GM23338 (cell line): ENCODE measurements at regions not wholly inside any gene's neighbourhood (a gene's known extent, or its start where the extent isn't known, plus 50 kb on each side); places are given as distances from the start of the nearest gene placed in this dataset.

Experiments
- ATAC-seq: fragments of 200-7000 bp; cut with Tn5 transposase; 3 replicates; pipeline ENCODE4 v1.9.1; 2020
- DNase-seq: peaks from one replicate; pipeline ENCODE4 v3.0.0-alpha.2; 2015; ENCODE audit warnings: low spot score
- H2AFZ ChIP-seq: fragments of 200-600 bp; sonication (generic); 2 replicates; pipeline ENCODE4 v1.8.0; 2016; ENCODE audit warnings: antibody characterized with exemption, mild to moderate bottlenecking, moderate library complexity
- H3F3A ChIP-seq: fragments of 200-600 bp; sonication (generic); replicated peaks from 2 replicates; pipeline ENCODE4 v1.8.0; 2017; ENCODE audit warnings: antibody characterized with exemption, mixed run types, low read depth
- H3K27ac ChIP-seq: fragments of 200-600 bp; sonication (generic); 2 replicates; pipeline ENCODE4 v1.6.1; 2016; ENCODE audit warnings: low read depth
- H3K27me3 ChIP-seq: fragments of 200-600 bp; sonication (generic); 2 replicates; pipeline ENCODE4 v1.8.0; 2016; ENCODE audit warnings: mild to moderate bottlenecking, mixed run types, moderate library complexity; ENCODE audit not compliant: insufficient read depth
- H3K36me3 ChIP-seq: fragments of 200-600 bp; sonication (generic); 2 replicates; pipeline ENCODE4 v1.8.0; 2016; ENCODE audit warnings: mild to moderate bottlenecking; ENCODE audit not compliant: insufficient read depth
- H3K4me1 ChIP-seq: fragments of 200-600 bp; sonication (generic); 2 replicates; pipeline ENCODE4 v1.8.0; 2016; ENCODE audit warnings: mild to moderate bottlenecking, moderate library complexity; ENCODE audit not compliant: insufficient read depth
- H3K4me2 ChIP-seq: fragments of 200-600 bp; sonication (generic); 2 replicates; pipeline ENCODE4 v1.7.1; 2017; ENCODE audit warnings: mixed run types
- H3K4me3 ChIP-seq: fragments of 200-600 bp; sonication (generic); 2 replicates; pipeline ENCODE4 v1.6.1; 2016; ENCODE audit warnings: mixed run types
- H3K79me2 ChIP-seq: fragments of 200-600 bp; sonication (generic); replicated peaks from 2 replicates; pipeline ENCODE4 v1.8.0; 2017; ENCODE audit warnings: mild to moderate bottlenecking; ENCODE audit not compliant: insufficient read depth
- H3K9me2 ChIP-seq: fragments of 200-600 bp; sonication (generic); 2 replicates; pipeline ENCODE4 v1.8.0; 2017; ENCODE audit not compliant: insufficient read depth
- H4K20me1 ChIP-seq: fragments of 200-600 bp; sonication (generic); replicated peaks from 2 replicates; pipeline ENCODE4 v1.8.0; 2017; ENCODE audit warnings: mild to moderate bottlenecking; ENCODE audit not compliant: insufficient read depth
- H3K27ac Mint-ChIP-seq: 2 replicates; pipeline ENCODE4 v1.8.0; 2020; ENCODE audit warnings: inconsistent platforms, mild to moderate bottlenecking, moderate library complexity, mixed read lengths
- H3K27me3 Mint-ChIP-seq: 3 replicates; pipeline ENCODE4 v1.8.0; 2022; ENCODE audit warnings: low read depth, mild to moderate bottlenecking, moderate library complexity, mixed read lengths, inconsistent platforms; ENCODE audit not compliant: insufficient read depth, poor library complexity
- H3K36me3 Mint-ChIP-seq: 3 replicates; pipeline ENCODE4 v1.8.0; 2021; ENCODE audit warnings: low read depth, mild to moderate bottlenecking, inconsistent platforms, moderate library complexity, mixed read lengths
- H3K4me1 Mint-ChIP-seq: 3 replicates; pipeline ENCODE4 v1.8.0; 2020; ENCODE audit warnings: mild to moderate bottlenecking, inconsistent platforms, mixed read lengths
- H3K4me3 Mint-ChIP-seq: 3 replicates; pipeline ENCODE4 v1.8.0; 2021; ENCODE audit warnings: moderate library complexity, mild to moderate bottlenecking, inconsistent platforms, mixed read lengths
- H3K9me3 Mint-ChIP-seq: 3 replicates; pipeline ENCODE4 v1.8.0; 2020; ENCODE audit warnings: moderate library complexity, mild to moderate bottlenecking, inconsistent platforms, mixed read lengths
- CREB1 ChIP-seq: fragments of 250-450 bp; sonication (Bioruptor Pico); IDR thresholded peaks from 2 replicates; pipeline ENCODE4 v1.5.0; 2020; ENCODE audit warnings: low read depth, mild to moderate bottlenecking, moderate library complexity
- EZH2 ChIP-seq: fragments of 200-600 bp; sonication (generic); IDR thresholded peaks from one replicate; pipeline ENCODE4 v1.8.0; 2017; ENCODE audit warnings: antibody characterized with exemption, mild to moderate bottlenecking, low read depth; ENCODE audit not compliant: unreplicated experiment
- EZH2phosphoT487 ChIP-seq: fragments of 200-600 bp; sonication (generic); IDR thresholded peaks from one replicate; pipeline ENCODE4 v1.8.1; 2018; ENCODE audit warnings: antibody characterized with exemption; ENCODE audit not compliant: unreplicated experiment
- JUNB ChIP-seq: IDR thresholded peaks from one replicate; pipeline ENCODE4 v1.6.1; 2016; ENCODE audit warnings: antibody characterized with exemption; ENCODE audit not compliant: unreplicated experiment
- NANOG ChIP-seq: IDR thresholded peaks from 2 replicates; pipeline ENCODE4 v1.6.1; 2016; ENCODE audit warnings: antibody characterized with exemption, borderline replicate concordance
- POLR2AphosphoS5 ChIP-seq: IDR thresholded peaks from 2 replicates; pipeline ENCODE4 v1.6.1; 2016; ENCODE audit warnings: antibody characterized with exemption, low read depth
- STAT1 ChIP-seq: IDR thresholded peaks from one replicate; pipeline ENCODE4 v1.6.1; 2016; ENCODE audit warnings: antibody characterized with exemption; ENCODE audit not compliant: unreplicated experiment
- ZNF114 ChIP-seq: fragments of 250-450 bp; sonication (Bioruptor Pico); IDR thresholded peaks from 2 replicates; pipeline ENCODE4 v1.5.0; 2020; ENCODE audit warnings: mild to moderate bottlenecking, moderate library complexity
- ZNF331 ChIP-seq: fragments of 250-450 bp; sonication (Bioruptor Pico); IDR thresholded peaks from 2 replicates; pipeline ENCODE4 v1.5.0; 2020; ENCODE audit warnings: low read depth, mild to moderate bottlenecking, moderate library complexity
- TF ChIP-seq, protein P1 (sequence below): IDR thresholded peaks from 2 replicates; pipeline ENCODE4 v1.6.1; 2016; ENCODE audit warnings: antibody characterized with exemption
- TF ChIP-seq, protein P2 (sequence below), 2 experiments: fragments of 200-600 bp in 1 of 2; sonication (generic) in 1 of 2; conservative IDR thresholded peaks; 2 replicates each; pipeline versions ENCODE4 v1.5.1 to v1.6.1; 2016 to 2017; ENCODE audit warnings: antibody characterized with exemption in 2 of 2, low read depth in 2 of 2, mild to moderate bottlenecking in 2 of 2, moderate library complexity in 1 of 2
- TF ChIP-seq, protein P3 (sequence below): IDR thresholded peaks from one replicate; pipeline ENCODE4 v1.6.1; 2018; ENCODE audit warnings: antibody characterized with exemption; ENCODE audit not compliant: unreplicated experiment
- TF ChIP-seq, protein P4 (sequence below): fragments of 250-450 bp; sonication (Bioruptor Pico); IDR thresholded peaks from 2 replicates; pipeline ENCODE4 v1.5.0; 2020; ENCODE audit warnings: mild to moderate bottlenecking, moderate library complexity

DNA sequence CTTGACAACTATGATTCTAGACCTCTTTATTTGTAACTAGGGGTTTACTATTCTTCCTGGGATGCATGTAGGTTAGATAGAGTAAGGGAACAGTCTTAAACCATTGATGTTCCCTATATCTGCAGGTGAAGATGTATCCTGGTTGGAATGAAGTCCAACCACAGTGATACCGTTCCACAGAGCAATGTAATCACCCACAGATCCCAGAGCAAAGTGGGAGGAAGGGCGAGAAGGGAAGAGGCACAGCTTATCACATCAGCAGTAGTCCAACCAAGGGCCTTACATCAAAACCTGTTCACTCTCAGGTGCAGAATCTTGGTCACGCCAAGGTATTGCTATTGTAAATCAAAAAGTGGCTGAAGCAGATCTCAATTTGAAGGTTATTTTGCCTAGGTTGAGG lies 61.8 kb upstream of the LIPC start:
- Histone ChIP-seq H3K4me1 (no peaks in the 10 kb centered on the region), H3K4me2 (no peak overlapping the region), H3K27me3 (no peaks in the 10 kb centered on the region), H3K36me3 (no peaks in the 10 kb centered on the region), H3K79me2 (no peaks in the 10 kb centered on the region), H3F3A (no peaks in the 10 kb centered on the region), H3K4me3 (no peak overlapping the region), H2AFZ (no peak overlapping the region), H3K9me2 (0 out of 2 replicates have a peak, but pooled peaks cover 5% of the 10 kb centered on the region), H4K20me1 (no peaks in the 10 kb centered on the region), H3K27ac (no peak overlapping the region)
- H3K4me1 Mint-ChIP-seq, result no peaks in the 10 kb centered on the region
- peaks cover 14% of the 10 kb centered on the region; the same call in 2 of the 3 replicates for H3K36me3 Mint-ChIP-seq
- TF ChIP-seq, protein P1, sequence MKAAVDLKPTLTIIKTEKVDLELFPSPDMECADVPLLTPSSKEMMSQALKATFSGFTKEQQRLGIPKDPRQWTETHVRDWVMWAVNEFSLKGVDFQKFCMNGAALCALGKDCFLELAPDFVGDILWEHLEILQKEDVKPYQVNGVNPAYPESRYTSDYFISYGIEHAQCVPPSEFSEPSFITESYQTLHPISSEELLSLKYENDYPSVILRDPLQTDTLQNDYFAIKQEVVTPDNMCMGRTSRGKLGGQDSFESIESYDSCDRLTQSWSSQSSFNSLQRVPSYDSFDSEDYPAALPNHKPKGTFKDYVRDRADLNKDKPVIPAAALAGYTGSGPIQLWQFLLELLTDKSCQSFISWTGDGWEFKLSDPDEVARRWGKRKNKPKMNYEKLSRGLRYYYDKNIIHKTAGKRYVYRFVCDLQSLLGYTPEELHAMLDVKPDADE, result no peak
- TF ChIP-seq, protein P2, sequence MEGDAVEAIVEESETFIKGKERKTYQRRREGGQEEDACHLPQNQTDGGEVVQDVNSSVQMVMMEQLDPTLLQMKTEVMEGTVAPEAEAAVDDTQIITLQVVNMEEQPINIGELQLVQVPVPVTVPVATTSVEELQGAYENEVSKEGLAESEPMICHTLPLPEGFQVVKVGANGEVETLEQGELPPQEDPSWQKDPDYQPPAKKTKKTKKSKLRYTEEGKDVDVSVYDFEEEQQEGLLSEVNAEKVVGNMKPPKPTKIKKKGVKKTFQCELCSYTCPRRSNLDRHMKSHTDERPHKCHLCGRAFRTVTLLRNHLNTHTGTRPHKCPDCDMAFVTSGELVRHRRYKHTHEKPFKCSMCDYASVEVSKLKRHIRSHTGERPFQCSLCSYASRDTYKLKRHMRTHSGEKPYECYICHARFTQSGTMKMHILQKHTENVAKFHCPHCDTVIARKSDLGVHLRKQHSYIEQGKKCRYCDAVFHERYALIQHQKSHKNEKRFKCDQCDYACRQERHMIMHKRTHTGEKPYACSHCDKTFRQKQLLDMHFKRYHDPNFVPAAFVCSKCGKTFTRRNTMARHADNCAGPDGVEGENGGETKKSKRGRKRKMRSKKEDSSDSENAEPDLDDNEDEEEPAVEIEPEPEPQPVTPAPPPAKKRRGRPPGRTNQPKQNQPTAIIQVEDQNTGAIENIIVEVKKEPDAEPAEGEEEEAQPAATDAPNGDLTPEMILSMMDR (conservative IDR thresholded peaks at IDR 0.05; ENCODE audit: low read depth in 2 of 2), result no peak
- no peak for TF ChIP-seq POLR2AphosphoS5
- no peak for TF ChIP-seq JUNB
- TF ChIP-seq EZH2, result no peak
- TF ChIP-seq, protein P3, sequence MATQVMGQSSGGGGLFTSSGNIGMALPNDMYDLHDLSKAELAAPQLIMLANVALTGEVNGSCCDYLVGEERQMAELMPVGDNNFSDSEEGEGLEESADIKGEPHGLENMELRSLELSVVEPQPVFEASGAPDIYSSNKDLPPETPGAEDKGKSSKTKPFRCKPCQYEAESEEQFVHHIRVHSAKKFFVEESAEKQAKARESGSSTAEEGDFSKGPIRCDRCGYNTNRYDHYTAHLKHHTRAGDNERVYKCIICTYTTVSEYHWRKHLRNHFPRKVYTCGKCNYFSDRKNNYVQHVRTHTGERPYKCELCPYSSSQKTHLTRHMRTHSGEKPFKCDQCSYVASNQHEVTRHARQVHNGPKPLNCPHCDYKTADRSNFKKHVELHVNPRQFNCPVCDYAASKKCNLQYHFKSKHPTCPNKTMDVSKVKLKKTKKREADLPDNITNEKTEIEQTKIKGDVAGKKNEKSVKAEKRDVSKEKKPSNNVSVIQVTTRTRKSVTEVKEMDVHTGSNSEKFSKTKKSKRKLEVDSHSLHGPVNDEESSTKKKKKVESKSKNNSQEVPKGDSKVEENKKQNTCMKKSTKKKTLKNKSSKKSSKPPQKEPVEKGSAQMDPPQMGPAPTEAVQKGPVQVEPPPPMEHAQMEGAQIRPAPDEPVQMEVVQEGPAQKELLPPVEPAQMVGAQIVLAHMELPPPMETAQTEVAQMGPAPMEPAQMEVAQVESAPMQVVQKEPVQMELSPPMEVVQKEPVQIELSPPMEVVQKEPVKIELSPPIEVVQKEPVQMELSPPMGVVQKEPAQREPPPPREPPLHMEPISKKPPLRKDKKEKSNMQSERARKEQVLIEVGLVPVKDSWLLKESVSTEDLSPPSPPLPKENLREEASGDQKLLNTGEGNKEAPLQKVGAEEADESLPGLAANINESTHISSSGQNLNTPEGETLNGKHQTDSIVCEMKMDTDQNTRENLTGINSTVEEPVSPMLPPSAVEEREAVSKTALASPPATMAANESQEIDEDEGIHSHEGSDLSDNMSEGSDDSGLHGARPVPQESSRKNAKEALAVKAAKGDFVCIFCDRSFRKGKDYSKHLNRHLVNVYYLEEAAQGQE, result no peak
- TF ChIP-seq EZH2phosphoT487, result no peak
- TF ChIP-seq CREB1 (CRISPR knock-in tag), result no peak
- TF ChIP-seq ZNF331 (CRISPR knock-in tag), result no peak
- no peak for TF ChIP-seq NANOG
- TF ChIP-seq ZNF114 (CRISPR knock-in tag), result no peak
- TF ChIP-seq, protein P4, sequence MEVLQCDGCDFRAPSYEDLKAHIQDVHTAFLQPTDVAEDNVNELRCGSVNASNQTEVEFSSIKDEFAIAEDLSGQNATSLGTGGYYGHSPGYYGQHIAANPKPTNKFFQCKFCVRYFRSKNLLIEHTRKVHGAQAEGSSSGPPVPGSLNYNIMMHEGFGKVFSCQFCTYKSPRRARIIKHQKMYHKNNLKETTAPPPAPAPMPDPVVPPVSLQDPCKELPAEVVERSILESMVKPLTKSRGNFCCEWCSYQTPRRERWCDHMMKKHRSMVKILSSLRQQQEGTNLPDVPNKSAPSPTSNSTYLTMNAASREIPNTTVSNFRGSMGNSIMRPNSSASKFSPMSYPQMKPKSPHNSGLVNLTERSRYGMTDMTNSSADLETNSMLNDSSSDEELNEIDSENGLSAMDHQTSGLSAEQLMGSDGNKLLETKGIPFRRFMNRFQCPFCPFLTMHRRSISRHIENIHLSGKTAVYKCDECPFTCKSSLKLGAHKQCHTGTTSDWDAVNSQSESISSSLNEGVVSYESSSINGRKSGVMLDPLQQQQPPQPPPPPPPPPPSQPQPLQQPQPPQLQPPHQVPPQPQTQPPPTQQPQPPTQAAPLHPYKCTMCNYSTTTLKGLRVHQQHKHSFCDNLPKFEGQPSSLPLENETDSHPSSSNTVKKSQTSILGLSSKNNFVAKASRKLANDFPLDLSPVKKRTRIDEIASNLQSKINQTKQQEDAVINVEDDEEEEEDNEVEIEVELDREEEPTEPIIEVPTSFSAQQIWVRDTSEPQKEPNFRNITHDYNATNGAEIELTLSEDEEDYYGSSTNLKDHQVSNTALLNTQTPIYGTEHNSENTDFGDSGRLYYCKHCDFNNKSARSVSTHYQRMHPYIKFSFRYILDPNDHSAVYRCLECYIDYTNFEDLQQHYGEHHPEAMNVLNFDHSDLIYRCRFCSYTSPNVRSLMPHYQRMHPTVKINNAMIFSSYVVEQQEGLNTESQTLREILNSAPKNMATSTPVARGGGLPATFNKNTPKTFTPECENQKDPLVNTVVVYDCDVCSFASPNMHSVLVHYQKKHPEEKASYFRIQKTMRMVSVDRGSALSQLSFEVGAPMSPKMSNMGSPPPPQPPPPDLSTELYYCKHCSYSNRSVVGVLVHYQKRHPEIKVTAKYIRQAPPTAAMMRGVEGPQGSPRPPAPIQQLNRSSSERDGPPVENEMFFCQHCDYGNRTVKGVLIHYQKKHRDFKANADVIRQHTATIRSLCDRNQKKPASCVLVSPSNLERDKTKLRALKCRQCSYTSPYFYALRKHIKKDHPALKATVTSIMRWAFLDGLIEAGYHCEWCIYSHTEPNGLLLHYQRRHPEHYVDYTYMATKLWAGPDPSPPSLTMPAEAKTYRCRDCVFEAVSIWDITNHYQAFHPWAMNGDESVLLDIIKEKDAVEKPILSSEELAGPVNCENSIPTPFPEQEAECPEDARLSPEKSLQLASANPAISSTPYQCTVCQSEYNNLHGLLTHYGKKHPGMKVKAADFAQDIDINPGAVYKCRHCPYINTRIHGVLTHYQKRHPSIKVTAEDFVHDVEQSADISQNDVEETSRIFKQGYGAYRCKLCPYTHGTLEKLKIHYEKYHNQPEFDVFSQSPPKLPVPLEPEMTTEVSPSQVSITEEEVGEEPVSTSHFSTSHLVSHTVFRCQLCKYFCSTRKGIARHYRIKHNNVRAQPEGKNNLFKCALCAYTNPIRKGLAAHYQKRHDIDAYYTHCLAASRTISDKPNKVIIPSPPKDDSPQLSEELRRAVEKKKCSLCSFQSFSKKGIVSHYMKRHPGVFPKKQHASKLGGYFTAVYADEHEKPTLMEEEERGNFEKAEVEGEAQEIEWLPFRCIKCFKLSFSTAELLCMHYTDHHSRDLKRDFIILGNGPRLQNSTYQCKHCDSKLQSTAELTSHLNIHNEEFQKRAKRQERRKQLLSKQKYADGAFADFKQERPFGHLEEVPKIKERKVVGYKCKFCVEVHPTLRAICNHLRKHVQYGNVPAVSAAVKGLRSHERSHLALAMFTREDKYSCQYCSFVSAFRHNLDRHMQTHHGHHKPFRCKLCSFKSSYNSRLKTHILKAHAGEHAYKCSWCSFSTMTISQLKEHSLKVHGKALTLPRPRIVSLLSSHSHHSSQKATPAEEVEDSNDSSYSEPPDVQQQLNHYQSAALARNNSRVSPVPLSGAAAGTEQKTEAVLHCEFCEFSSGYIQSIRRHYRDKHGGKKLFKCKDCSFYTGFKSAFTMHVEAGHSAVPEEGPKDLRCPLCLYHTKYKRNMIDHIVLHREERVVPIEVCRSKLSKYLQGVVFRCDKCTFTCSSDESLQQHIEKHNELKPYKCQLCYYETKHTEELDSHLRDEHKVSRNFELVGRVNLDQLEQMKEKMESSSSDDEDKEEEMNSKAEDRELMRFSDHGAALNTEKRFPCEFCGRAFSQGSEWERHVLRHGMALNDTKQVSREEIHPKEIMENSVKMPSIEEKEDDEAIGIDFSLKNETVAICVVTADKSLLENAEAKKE (CRISPR knock-in tag), result no peak
- no peak for TF ChIP-seq STAT1
- DNase-seq, result no peak
- H3K27me3 Mint-ChIP-seq, result peaks cover 2% of the 10 kb centered on the region
- ATAC-seq, result no peak
- H3K27ac Mint-ChIP-seq, result no peak overlapping the region
- no peak overlapping the region for H3K4me3 Mint-ChIP-seq
- H3K9me3 Mint-ChIP-seq, result peaks cover 21% of the 10 kb centered on the region; the same call in 2 of the 3 replicates
